OCI-LY7 (cell line): ENCODE measurements at regions not wholly inside any gene's neighbourhood (a gene's known extent, or its start where the extent isn't known, plus 50 kb on each side); places are given as distances from the start of the nearest gene placed in this dataset.

Source experiments
- CTCF ChIP-seq: fragments of 200-600 bp; sonication (generic); conservative IDR thresholded peaks from 2 replicates; pipeline ENCODE4 v1.5.1; 2014; ENCODE audit warnings: mild to moderate bottlenecking, antibody characterized with exemption, low read length, moderate library complexity, mixed read lengths
- EZH2phosphoT487 ChIP-seq: fragments of 200-600 bp; sonication (generic); IDR thresholded peaks from 2 replicates; pipeline ENCODE4 v1.6.1; 2018; ENCODE audit warnings: low read depth, borderline replicate concordance, mild to moderate bottlenecking, mixed run types, antibody characterized with exemption, low read length, moderate library complexity, mixed read lengths

- no peak for TF ChIP-seq CTCF
- no peak for TF ChIP-seq EZH2phosphoT487
These were observed 129.9 kb downstream of the SLC30A10 start for GRCh38 chr1:219798283-219799030.
